ENCODE measurements at regions not wholly inside any gene's neighbourhood (a gene's known extent, or its start where the extent isn't known, plus 50 kb on each side); places are given as distances from the start of the nearest gene placed in this dataset.

GRCh38 chr4:10333942-10334341 is 123.3 kb downstream of the ZNF518B start:
- peak; percentile 35 to 58 for DNase-seq
- Mint-ChIP-seq H3K4me1 (ENCODE audit: low read depth, unreplicated experiment) (no peaks in the 10 kb centered on the region), H3K4me3 (ENCODE audit: unreplicated experiment) (no peak overlapping the region), H3K9me3 (ENCODE audit: unreplicated experiment) (no peaks in the 10 kb centered on the region), H3K27me3 (ENCODE audit: insufficient read depth, unreplicated experiment) (no peaks in the 10 kb centered on the region), H3K27ac (ENCODE audit: unreplicated experiment) (no peak overlapping the region), H3K36me3 (ENCODE audit: insufficient read depth, unreplicated experiment) (no peaks in the 10 kb centered on the region)
- ChIA-PET POLR2A (no interaction called here), CTCF (no interaction called here)
- Histone ChIP-seq H3K36me3 (ENCODE audit: control insufficient read depth, insufficient read depth, low read length) (no peaks in the 10 kb centered on the region), H3K9me3 (no peaks in the 10 kb centered on the region), H3K27me3 (replicated peaks; ENCODE audit: control insufficient read depth, insufficient read depth, low read length) (no peaks in the 10 kb centered on the region), H3K4me1 (peaks cover 5% of the 10 kb centered on the region), H3K4me3 (ENCODE audit: low read depth, low read length) (no peak overlapping the region)
- intact Hi-C loops (cut with micrococcal nuclease; ENCODE audit: unreplicated experiment), result no loop called here
- TF ChIP-seq CTCF (IDR thresholded peaks at IDR 0.05; ENCODE audit: insufficient read depth in 1 of 2, low read depth in 1 of 2, low read length in 1 of 2, severe bottlenecking in 1 of 2, unreplicated experiment in 1 of 2), result no peak
- no TSS peak for BruUV-seq (replicated peaks)

GRCh38 chr4:10326075-10326474 is 131.2 kb downstream of the ZNF518B start:
- Mint-ChIP-seq H3K27ac (ENCODE audit: unreplicated experiment) (no peak overlapping the region), H3K9me3 (ENCODE audit: unreplicated experiment) (no peaks in the 10 kb centered on the region), H3K27me3 (ENCODE audit: insufficient read depth, unreplicated experiment) (no peaks in the 10 kb centered on the region), H3K4me3 (ENCODE audit: unreplicated experiment) (no peak overlapping the region), H3K4me1 (ENCODE audit: low read depth, unreplicated experiment) (peaks cover 8% of the 10 kb centered on the region), H3K36me3 (ENCODE audit: insufficient read depth, unreplicated experiment) (no peaks in the 10 kb centered on the region)
- intact Hi-C loops (cut with micrococcal nuclease; ENCODE audit: unreplicated experiment), result no loop called here
- Histone ChIP-seq H3K27me3 (replicated peaks; ENCODE audit: control insufficient read depth, insufficient read depth, low read length) (no peaks in the 10 kb centered on the region), H3K4me3 (ENCODE audit: low read depth, low read length) (no peak overlapping the region), H3K9me3 (no peaks in the 10 kb centered on the region), H3K4me1 (peaks cover 11% of the 10 kb centered on the region), H3K36me3 (ENCODE audit: control insufficient read depth, insufficient read depth, low read length) (no peaks in the 10 kb centered on the region)
- ChIA-PET POLR2A (no interaction called here), CTCF (no interaction called here)
- no TSS peak for BruUV-seq (replicated peaks)
- DNase-seq, result no peak
- TF ChIP-seq CTCF (IDR thresholded peaks at IDR 0.05; ENCODE audit: insufficient read depth in 1 of 2, low read depth in 1 of 2, low read length in 1 of 2, severe bottlenecking in 1 of 2, unreplicated experiment in 1 of 2), result no peak

- Mint-ChIP-seq H3K4me1 (ENCODE audit: low read depth, unreplicated experiment) (peaks cover 16% of the 10 kb centered on the region), H3K4me3 (ENCODE audit: unreplicated experiment) (no peak overlapping the region), H3K9me3 (ENCODE audit: unreplicated experiment) (no peaks in the 10 kb centered on the region), H3K36me3 (ENCODE audit: insufficient read depth, unreplicated experiment) (no peaks in the 10 kb centered on the region), H3K27ac (ENCODE audit: unreplicated experiment) (peak overlapping the region; percentile 71), H3K27me3 (ENCODE audit: insufficient read depth, unreplicated experiment) (no peaks in the 10 kb centered on the region)
- DNase-seq, result no peak
- intact Hi-C loops (cut with micrococcal nuclease; ENCODE audit: unreplicated experiment), result loop anchor here (1.0 to 5.0 kb wide), 4 partner anchors 19 to 157 kb away; no protein-coding TSS in a partner anchor
- ChIA-PET POLR2A (no interaction called here), CTCF (no interaction called here)
- no TSS peak for BruUV-seq (replicated peaks)
- Histone ChIP-seq H3K4me3 (ENCODE audit: low read depth, low read length) (no peak overlapping the region), H3K9me3 (no peaks in the 10 kb centered on the region), H3K36me3 (ENCODE audit: control insufficient read depth, insufficient read depth, low read length) (no peaks in the 10 kb centered on the region), H3K27me3 (replicated peaks; ENCODE audit: control insufficient read depth, insufficient read depth, low read length) (no peaks in the 10 kb centered on the region), H3K4me1 (peaks cover 27% of the 10 kb centered on the region)
- no peak for TF ChIP-seq CTCF (IDR thresholded peaks at IDR 0.05; ENCODE audit: insufficient read depth in 1 of 2, low read depth in 1 of 2, low read length in 1 of 2, severe bottlenecking in 1 of 2, unreplicated experiment in 1 of 2)
Observed at GRCh38 chr4:10321931-10322330, 135.3 kb downstream of the ZNF518B start.

Data from Caco-2 (cell line).